ENCODE measurements at regions not wholly inside any gene's neighbourhood (a gene's known extent, or its start where the extent isn't known, plus 50 kb on each side); places are given as distances from the start of the nearest gene placed in this dataset.

DNA sequence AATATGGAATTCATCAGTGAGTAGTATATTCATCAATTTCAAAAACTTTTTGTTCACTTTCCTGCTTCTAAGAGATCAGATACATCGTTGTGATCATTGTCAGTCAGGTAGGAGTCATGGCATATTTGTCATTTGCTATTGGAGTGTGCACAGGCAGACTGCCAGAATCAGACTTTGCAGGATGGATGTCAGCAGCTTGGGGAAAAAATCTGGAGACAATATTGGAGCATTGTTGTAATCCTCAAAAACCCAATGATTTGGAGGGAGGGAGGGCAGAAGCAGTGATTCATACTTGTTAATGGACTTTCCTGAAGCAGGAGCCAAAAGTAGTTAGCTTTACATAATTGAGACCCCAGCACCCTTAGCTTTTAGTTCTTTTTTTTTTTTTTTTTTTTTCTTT lies 59.6 kb upstream of the DRP2 start:
- Histone ChIP-seq H3K27me3 (ENCODE audit: insufficient read depth, low read length) (no peaks in the 10 kb centered on the region), H3K36me3 (ENCODE audit: insufficient read depth, low read length) (no peaks in the 10 kb centered on the region), H3K9me3 (ENCODE audit: control insufficient read depth in 1 of 2, low read length in 2 of 2) (no peaks in the 10 kb centered on the region), H3K27ac (ENCODE audit: low read depth, low read length) (no peak overlapping the region), H3K4me3 (ENCODE audit: low read length in 2 of 2) (no peak overlapping the region), H3K4me1 (ENCODE audit: insufficient read depth, low read length) (no peaks in the 10 kb centered on the region)
- Mint-ChIP-seq H3K4me1 (no peaks in the 10 kb centered on the region), H3K9me3 (no peaks in the 10 kb centered on the region), H3K4me3 (no peak overlapping the region), H3K27me3 (no peaks in the 10 kb centered on the region), H3K36me3 (no peaks in the 10 kb centered on the region), H3K27ac (peak overlapping the region in 1 of 7 donors; percentile 21)
- no peak for DNase-seq
- ChIA-PET CTCF (ENCODE audit: partially characterized antibody) (no interaction called here), POLR2A (ENCODE audit: partially characterized antibody) (no interaction called here)
- intact Hi-C loops (cut with micrococcal nuclease) = no loop called here

DNA sequence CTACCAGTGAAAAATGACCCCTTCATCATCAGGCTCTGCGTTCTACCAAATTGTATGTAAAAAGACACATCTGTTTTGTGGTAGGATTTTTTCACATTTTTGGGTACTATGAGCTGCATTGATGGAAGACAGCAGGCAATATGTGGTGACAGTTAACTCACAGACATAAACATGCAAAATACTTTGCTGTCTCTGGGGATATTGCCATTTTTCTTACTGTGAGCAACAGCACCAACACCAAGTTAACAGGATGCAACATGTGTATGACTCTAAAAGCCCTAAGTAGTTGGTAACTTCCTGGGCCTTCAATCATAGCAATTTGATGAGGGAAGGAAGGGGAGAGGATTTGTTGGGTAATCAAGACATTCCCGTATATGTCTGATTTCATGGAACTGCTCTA lies 56.4 kb upstream of the DRP2 start:
- no peaks in the 10 kb centered on the region for H3K36me3 Mint-ChIP-seq
- Histone ChIP-seq H3K4me3 (ENCODE audit: low read length in 2 of 2) (no peak overlapping the region), H3K4me1 (ENCODE audit: insufficient read depth, low read length) (no peaks in the 10 kb centered on the region), H3K27ac (ENCODE audit: low read depth, low read length) (no peak overlapping the region), H3K27me3 (ENCODE audit: insufficient read depth, low read length) (no peaks in the 10 kb centered on the region), H3K9me3 (ENCODE audit: control insufficient read depth in 1 of 2, low read length in 2 of 2) (no peaks in the 10 kb centered on the region), H3K36me3 (ENCODE audit: insufficient read depth, low read length) (no peaks in the 10 kb centered on the region)
- H3K27me3 Mint-ChIP-seq = no peaks in the 10 kb centered on the region
- no peaks in the 10 kb centered on the region for H3K4me1 Mint-ChIP-seq
- H3K9me3 Mint-ChIP-seq = no peaks in the 10 kb centered on the region
- ChIA-PET POLR2A (ENCODE audit: partially characterized antibody) (no interaction called here), CTCF (ENCODE audit: partially characterized antibody) (no interaction called here)
- no peak for DNase-seq
- H3K27ac Mint-ChIP-seq = no peak overlapping the region
- no peak overlapping the region for H3K4me3 Mint-ChIP-seq
- intact Hi-C loops (cut with micrococcal nuclease) = no loop called here

DNA sequence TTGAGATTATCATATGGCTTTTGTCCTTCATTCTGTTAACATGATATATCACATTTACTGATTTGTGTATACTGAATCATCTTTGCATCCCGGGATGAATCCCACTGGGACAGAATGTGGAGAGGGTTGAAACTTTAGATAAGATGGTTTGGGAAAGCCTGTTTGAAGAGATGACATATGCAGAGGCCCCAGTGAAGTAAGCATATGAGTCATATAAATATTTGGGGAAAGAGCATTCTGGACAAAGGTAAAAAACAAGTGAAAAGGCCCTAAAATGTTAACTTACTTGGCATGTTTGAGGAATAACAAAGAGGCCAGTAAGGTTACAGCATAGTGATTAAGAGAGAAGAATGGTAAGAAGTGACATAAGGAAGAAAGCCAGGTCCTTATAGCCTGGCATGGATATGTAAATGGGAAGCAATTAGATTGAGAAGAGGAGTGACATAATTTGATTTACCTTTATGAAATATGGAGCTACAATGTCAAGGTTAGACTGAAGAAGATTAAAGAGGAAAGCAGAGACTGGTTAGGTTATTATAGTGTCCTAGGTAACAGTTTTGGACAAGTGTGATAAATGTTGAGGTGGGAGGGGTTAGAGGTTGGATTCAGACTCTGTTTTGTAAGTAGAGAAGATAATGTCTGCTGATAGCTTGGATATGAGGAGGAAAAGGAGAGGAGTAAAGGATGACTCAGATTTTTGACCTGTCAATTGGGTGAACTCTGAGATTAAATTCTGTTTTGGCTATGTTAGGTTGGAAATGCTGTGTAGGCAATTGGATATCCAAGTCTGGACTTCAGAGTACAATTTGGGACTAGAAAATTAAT lies 54.6 kb upstream of the DRP2 start:
- H3K36me3 Mint-ChIP-seq = no peaks in the 10 kb centered on the region
- no peak overlapping the region for H3K4me3 Mint-ChIP-seq
- no peak for DNase-seq
- H3K4me1 Mint-ChIP-seq = no peaks in the 10 kb centered on the region
- no peaks in the 10 kb centered on the region for H3K27me3 ChIP-seq (ENCODE audit: insufficient read depth, low read length)
- no peaks in the 10 kb centered on the region for H3K27me3 Mint-ChIP-seq
- no peaks in the 10 kb centered on the region for H3K36me3 ChIP-seq (ENCODE audit: insufficient read depth, low read length)
- H3K27ac Mint-ChIP-seq = peak overlapping the region in 1 of 7 donors; percentile 19
- ChIA-PET POLR2A (ENCODE audit: partially characterized antibody) (no interaction called here), CTCF (ENCODE audit: partially characterized antibody) (no interaction called here)
- intact Hi-C loops (cut with micrococcal nuclease) = no loop called here
- H3K9me3 ChIP-seq (ENCODE audit: control insufficient read depth in 1 of 2, low read length in 2 of 2) = no peaks in the 10 kb centered on the region
- no peak overlapping the region for H3K27ac ChIP-seq (ENCODE audit: low read depth, low read length)
- no peaks in the 10 kb centered on the region for H3K9me3 Mint-ChIP-seq
- no peaks in the 10 kb centered on the region for H3K4me1 ChIP-seq (ENCODE audit: insufficient read depth, low read length)
- H3K4me3 ChIP-seq (ENCODE audit: low read length in 2 of 2) = no peak overlapping the region
